H1 (cell line): ENCODE measurements at regions not wholly inside any gene's neighbourhood (a gene's known extent, or its start where the extent isn't known, plus 50 kb on each side); places are given as distances from the start of the nearest gene placed in this dataset.

ENCODE experiments used
- CHD7 ChIP-seq: fragments of 300-600 bp; sonication (generic); IDR thresholded peaks from 2 replicates; pipeline ENCODE4 v1.7.1; 2012; ENCODE audit warnings: low read length, moderate library complexity, mild to moderate bottlenecking, inconsistent platforms; ENCODE audit not compliant: insufficient replicate concordance
- CTBP2 ChIP-seq: IDR thresholded peaks from 2 replicates; pipeline ENCODE4 v1.7.0; 2011; ENCODE audit warnings: borderline replicate concordance, mild to moderate bottlenecking, moderate library complexity, mixed read lengths, low read length; ENCODE audit not compliant: insufficient read depth, insufficient read length
- EGR1 ChIP-seq: IDR thresholded peaks from 2 replicates; pipeline ENCODE4 v1.6.1; 2011; ENCODE audit warnings: low read depth, low read length, borderline replicate concordance
- HDAC2 ChIP-seq, 2 experiments: fragments of 300-600 bp in 1 of 2; sonication (generic) in 1 of 2; IDR thresholded peaks; 2 replicates each; pipeline ENCODE4 v1.6.1; 2011 to 2012; ENCODE audit warnings: low read depth in 2 of 2, low read length in 2 of 2, mild to moderate bottlenecking in 2 of 2, moderate library complexity in 2 of 2, borderline replicate concordance in 1 of 2, inconsistent platforms in 1 of 2
- MAFK ChIP-seq: IDR thresholded peaks from 2 replicates; pipeline ENCODE4 v1.6.1; 2012; ENCODE audit warnings: low read depth, mild to moderate bottlenecking, improper control_type of control experiment, low read length
- MAX ChIP-seq: IDR thresholded peaks from 2 replicates; pipeline ENCODE4 v1.6.1; 2012; ENCODE audit warnings: inconsistent platforms
- SP4 ChIP-seq: IDR thresholded peaks from 2 replicates; pipeline ENCODE4 v1.6.1; 2012; ENCODE audit warnings: low read length, inconsistent platforms
- TAF1 ChIP-seq: IDR thresholded peaks from 2 replicates; pipeline ENCODE4 v1.6.1; 2011; ENCODE audit warnings: mild to moderate bottlenecking, low read depth, low read length

GRCh38 chr22:48241658-48242057, 1479.2 kb downstream of the TBC1D22A start (continued):
- no peak for TF ChIP-seq CHD7
- no peak for TF ChIP-seq CTBP2
- TF ChIP-seq MAX, result no peak
- no peak for TF ChIP-seq TAF1
- no peak for TF ChIP-seq HDAC2 (IDR thresholded peaks at IDR 0.05; ENCODE audit: borderline replicate concordance in 1 of 2, low read depth in 2 of 2, low read length in 2 of 2)
- TF ChIP-seq EGR1, result no peak
- no peak for TF ChIP-seq SP4
- no peak for TF ChIP-seq MAFK
